GM10266 (cell line): ENCODE measurements at regions not wholly inside any gene's neighbourhood (a gene's known extent, or its start where the extent isn't known, plus 50 kb on each side); places are given as distances from the start of the nearest gene placed in this dataset.

Experiments used
- DNase-seq: peaks from one replicate; pipeline ENCODE4 v3.0.0; 2012; ENCODE audit errors: extremely low spot score
- TF ChIP-seq, protein P1 (sequence below): IDR thresholded peaks from 2 replicates; pipeline ENCODE4 v1.5.1; 2012; ENCODE audit warnings: mild to moderate bottlenecking, low read depth; ENCODE audit not compliant: control insufficient read depth, insufficient read depth; ENCODE audit errors: missing control alignments

DNA sequence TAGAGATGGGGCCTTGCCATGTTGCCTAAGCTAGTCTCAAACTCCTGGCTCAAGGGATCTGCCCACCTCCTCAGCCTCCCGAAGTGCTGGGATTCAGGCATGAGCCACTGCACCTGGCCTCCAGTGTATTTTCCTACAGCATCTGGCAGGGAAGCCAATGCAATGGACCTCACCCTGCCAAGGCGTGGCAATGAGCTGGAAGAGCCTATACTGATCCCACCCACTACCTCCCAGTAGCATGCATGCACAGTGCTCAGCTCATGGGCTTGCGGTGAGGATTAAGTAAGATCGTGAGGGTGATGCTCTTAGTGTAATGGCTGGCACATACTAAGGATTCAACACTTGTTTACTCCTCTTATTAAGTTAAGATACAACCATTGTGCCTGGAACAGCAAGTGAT, 69.7 kb downstream of the PHLDA1 start:
- TF ChIP-seq, protein P1, sequence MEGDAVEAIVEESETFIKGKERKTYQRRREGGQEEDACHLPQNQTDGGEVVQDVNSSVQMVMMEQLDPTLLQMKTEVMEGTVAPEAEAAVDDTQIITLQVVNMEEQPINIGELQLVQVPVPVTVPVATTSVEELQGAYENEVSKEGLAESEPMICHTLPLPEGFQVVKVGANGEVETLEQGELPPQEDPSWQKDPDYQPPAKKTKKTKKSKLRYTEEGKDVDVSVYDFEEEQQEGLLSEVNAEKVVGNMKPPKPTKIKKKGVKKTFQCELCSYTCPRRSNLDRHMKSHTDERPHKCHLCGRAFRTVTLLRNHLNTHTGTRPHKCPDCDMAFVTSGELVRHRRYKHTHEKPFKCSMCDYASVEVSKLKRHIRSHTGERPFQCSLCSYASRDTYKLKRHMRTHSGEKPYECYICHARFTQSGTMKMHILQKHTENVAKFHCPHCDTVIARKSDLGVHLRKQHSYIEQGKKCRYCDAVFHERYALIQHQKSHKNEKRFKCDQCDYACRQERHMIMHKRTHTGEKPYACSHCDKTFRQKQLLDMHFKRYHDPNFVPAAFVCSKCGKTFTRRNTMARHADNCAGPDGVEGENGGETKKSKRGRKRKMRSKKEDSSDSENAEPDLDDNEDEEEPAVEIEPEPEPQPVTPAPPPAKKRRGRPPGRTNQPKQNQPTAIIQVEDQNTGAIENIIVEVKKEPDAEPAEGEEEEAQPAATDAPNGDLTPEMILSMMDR: no peak
- no peak for DNase-seq

DNA sequence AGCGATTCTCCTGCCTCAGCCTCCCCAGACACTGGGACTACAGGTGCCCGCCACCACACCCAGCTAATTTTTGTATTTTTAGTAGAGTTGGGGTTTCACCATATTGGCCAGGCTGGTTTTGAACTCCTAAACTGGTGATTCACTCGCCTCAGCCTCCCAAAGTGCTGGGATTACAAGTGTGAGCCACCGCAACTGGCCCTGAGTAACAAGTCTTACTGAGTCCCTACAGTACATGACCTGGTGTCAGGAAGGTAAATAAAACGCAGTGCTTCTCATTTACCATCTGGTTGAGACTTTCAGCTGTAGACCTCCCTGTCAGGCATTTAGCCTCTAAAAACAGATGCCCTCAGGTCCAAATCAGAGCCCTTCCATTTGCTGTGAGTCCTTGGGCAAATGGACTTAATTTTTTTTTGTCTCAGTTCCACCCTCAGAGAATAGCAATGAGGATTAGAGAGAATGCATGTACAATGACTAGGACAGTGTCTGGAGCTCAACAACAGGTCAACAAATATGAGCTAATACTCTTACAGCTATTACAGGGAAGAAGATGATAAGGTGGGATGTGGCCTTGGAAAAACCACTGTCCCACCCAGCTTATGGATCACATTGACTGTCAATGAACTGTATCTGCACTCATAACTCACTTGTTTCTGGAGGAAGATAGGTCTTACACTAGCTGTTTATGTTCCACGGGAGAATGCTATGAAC, 70.5 kb downstream of the PHLDA1 start:
- DNase-seq: no peak
- TF ChIP-seq, protein P1: no peak

DNA sequence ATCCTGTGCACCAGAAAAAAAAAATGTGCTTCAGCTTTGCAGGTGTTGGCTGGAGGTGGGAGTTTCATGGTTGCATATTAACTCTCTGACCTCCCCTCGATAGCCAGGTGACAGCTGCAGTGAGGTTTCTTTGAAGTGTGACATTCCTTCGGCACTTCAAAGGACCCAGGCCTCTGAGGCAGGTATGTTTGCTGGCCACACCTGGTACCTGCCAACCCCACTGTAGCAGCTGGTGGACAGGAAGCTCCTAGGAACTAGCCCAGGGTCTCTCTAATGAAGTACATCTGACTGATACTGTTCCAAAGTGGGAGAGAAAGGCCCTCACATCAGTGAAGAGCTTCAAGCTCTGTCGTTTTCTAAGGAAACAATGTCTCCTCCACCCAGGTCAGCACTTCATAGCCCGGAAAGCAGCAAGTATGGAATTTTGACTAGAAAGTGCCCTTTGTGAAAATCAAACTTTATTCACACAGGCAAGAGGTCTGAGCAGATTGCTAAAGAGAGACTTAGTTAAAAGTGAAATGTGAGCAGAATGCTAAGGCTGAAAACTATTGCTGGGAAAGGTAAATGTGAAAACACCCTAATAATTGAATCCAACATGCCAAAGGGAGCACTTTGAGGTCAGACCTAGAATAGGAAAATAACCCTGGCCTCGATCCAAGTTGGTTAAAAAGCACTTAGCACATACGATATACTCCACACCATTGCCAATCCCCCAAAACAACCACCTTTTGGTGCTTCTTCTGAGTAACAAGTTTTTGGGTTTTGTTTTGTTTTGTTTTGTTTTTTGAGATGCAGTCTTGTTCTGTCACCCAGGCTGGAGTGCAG, 71.3 kb downstream of the PHLDA1 start:
- DNase-seq: no peak
- TF ChIP-seq, protein P1: no peak

DNA sequence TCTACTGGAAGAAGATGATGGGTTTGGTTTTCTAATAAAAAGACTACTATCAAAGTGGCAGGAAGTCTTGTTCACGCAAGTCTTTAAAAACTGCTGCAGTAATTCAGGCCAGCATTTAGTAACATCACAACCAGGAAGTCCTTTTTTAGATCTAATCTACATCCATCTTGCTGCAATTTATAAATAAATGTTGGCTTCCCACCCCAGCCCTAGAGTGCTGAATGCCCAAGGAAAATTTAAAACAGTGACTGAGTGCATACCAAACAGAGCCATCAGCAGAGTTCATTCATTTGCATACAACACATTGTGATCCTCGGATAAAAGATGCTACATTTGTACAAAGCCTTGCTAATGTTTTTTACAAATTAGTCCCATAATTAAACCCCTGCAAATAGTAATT, 72.1 kb downstream of the PHLDA1 start:
- TF ChIP-seq, protein P1: no peak
- no peak for DNase-seq

DNA sequence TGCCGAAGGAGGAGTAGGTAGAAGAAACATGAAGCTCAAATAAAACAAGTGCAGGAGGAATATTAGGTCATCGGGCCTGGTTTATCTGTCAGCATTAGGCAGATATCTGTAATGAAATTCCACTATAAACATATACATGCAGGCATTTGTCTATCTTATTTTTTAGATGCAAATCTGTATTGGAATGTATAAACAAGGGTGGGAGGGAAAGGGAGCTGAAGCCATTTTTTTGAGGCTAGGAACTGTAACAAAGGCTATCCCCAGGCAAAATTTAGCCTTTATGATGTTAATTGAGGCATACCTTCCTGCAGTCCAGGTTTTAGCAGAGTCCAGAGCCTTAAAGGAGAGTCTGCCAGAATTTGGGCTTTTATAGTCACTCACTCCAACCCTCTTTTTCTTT, 72.5 kb downstream of the PHLDA1 start:
- TF ChIP-seq, protein P1: no peak
- DNase-seq: no peak

DNA sequence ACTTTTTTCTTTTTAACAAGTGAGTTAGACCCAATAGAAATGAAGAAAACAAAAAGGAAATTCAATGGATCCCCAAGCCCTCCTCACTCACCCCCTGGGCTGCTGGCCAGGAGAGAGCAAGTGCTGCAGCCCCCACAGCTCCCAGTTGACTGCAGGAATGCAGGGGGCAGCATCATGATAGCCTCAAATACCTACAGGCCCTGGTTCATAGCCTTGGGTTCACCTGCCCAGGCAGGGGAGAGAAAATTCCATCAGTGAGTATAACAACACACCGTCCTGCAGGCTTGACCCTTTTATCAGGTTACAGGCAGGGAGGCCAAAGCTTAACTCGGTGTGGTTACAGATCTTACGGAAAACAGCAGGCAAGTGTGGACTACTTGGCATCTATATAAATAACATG, 76.3 kb downstream of the PHLDA1 start:
- TF ChIP-seq, protein P1: no peak
- no peak for DNase-seq

DNA sequence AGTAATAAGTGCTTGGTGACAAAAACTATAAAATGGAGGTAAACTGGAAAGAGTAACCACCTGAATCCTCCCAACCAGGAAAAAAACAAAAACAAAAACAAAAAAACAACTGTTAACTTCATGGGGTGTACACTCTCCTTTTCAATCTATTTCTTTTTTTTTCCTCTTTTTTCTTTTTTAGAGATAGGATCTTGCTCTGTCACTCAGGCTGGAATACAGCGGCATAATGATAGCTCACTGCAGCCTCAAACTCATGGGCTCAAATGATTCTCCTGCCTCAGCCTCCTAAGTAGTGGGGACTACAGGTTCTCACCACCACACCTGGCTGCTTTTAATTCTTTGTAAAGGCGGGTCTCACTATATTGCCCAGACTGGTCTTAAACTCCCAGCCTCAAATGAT, 76.8 kb downstream of the PHLDA1 start:
- TF ChIP-seq, protein P1: no peak
- DNase-seq: no peak
